H9 (cell line): ENCODE measurements at regions not wholly inside any gene's neighbourhood (a gene's known extent, or its start where the extent isn't known, plus 50 kb on each side); places are given as distances from the start of the nearest gene placed in this dataset.
"Not testable (repeated sequence)": the region's sequence is repeated elsewhere in the genome, so short reads cannot be mapped to it uniquely, and the experiment has no call there.

Experiments
- DNase-seq: peaks from one replicate; pipeline ENCODE4 v3.0.0-alpha.2; 2017
- H2AFZ ChIP-seq: one replicate; pipeline ENCODE4 v1.6.1; 2013; ENCODE audit warnings: mild to moderate bottlenecking, low read length, control low read depth, moderate library complexity
- H2AK5ac ChIP-seq: 2 replicates; pipeline ENCODE4 v1.6.1; 2013; ENCODE audit warnings: low read length, control low read depth, mixed read lengths; ENCODE audit not compliant: insufficient read length
- H2BK120ac ChIP-seq: one replicate; pipeline ENCODE4 v1.6.1; 2013; ENCODE audit warnings: low read depth, mild to moderate bottlenecking, low read length, control low read depth, inconsistent platforms; ENCODE audit not compliant: poor library complexity, severe bottlenecking
- H2BK12ac ChIP-seq: 2 replicates; pipeline ENCODE4 v1.6.1; 2013; ENCODE audit warnings: low read length, control low read depth, mixed read lengths, low read depth; ENCODE audit not compliant: insufficient read length
- H2BK15ac ChIP-seq: 2 replicates; pipeline ENCODE4 v1.6.1; 2013; ENCODE audit warnings: low read depth, low read length, control low read depth
- H2BK20ac ChIP-seq: one replicate; pipeline ENCODE4 v1.6.1; 2013; ENCODE audit warnings: low read depth, mild to moderate bottlenecking, low read length, control low read depth, inconsistent platforms; ENCODE audit not compliant: poor library complexity, severe bottlenecking
- H2BK5ac ChIP-seq: 2 replicates; pipeline ENCODE4 v1.6.1; 2013; ENCODE audit warnings: low read length, control low read depth, mixed read lengths; ENCODE audit not compliant: insufficient read length
- H3K14ac ChIP-seq: 2 replicates; pipeline ENCODE4 v1.6.1; 2013; ENCODE audit warnings: low read length, control low read depth; ENCODE audit not compliant: insufficient read depth
- H3K18ac ChIP-seq: 2 replicates; pipeline ENCODE4 v1.6.1; 2013; ENCODE audit warnings: low read depth, mild to moderate bottlenecking, mixed read lengths, low read length, control low read depth; ENCODE audit not compliant: insufficient read length
- H3K23ac ChIP-seq: 2 replicates; pipeline ENCODE4 v1.6.1; 2013; ENCODE audit warnings: low read length, control low read depth, mixed read lengths, low read depth; ENCODE audit not compliant: insufficient read length
- H3K23me2 ChIP-seq: 2 replicates; pipeline ENCODE4 v1.6.1; 2013; ENCODE audit warnings: low read depth, mild to moderate bottlenecking, mixed read lengths, low read length, control low read depth; ENCODE audit not compliant: insufficient read length, poor library complexity, severe bottlenecking
- H3K27ac ChIP-seq: 2 replicates; pipeline ENCODE4 v1.5.1; 2013; ENCODE audit warnings: low read length, control low read depth, mixed read lengths, low read depth; ENCODE audit not compliant: insufficient read length
- H3K27me3 ChIP-seq: 2 replicates; pipeline ENCODE4 v1.6.1; 2013; ENCODE audit warnings: low read length, control low read depth, inconsistent platforms; ENCODE audit not compliant: insufficient read depth
- H3K4ac ChIP-seq: 2 replicates; pipeline ENCODE4 v1.6.1; 2013; ENCODE audit warnings: low read depth, mild to moderate bottlenecking, control low read depth, inconsistent platforms, low read length, moderate library complexity
- H3K4me1 ChIP-seq: 2 replicates; pipeline ENCODE4 v1.6.1; 2013; ENCODE audit warnings: low read length, control low read depth, inconsistent platforms; ENCODE audit not compliant: insufficient read depth
- H3K4me2 ChIP-seq: 2 replicates; pipeline ENCODE4 v1.6.1; 2013; ENCODE audit warnings: low read length, control low read depth, mixed read lengths; ENCODE audit not compliant: insufficient read length, insufficient read depth
- H3K56ac ChIP-seq: 2 replicates; pipeline ENCODE4 v1.6.1; 2013; ENCODE audit warnings: low read depth, mild to moderate bottlenecking, mixed read lengths, low read length, control low read depth; ENCODE audit not compliant: insufficient read length
- H3K79me1 ChIP-seq: 2 replicates; pipeline ENCODE4 v1.6.1; 2013; ENCODE audit warnings: low read depth, mild to moderate bottlenecking, moderate library complexity, low read length, control low read depth, inconsistent platforms; ENCODE audit not compliant: insufficient read depth, poor library complexity, severe bottlenecking
- H3K79me2 ChIP-seq: 2 replicates; pipeline ENCODE4 v1.6.1; 2013; ENCODE audit warnings: low read length, control low read depth, inconsistent platforms; ENCODE audit not compliant: insufficient read depth
- H3K9ac ChIP-seq: 2 replicates; pipeline ENCODE4 v1.6.1; 2013; ENCODE audit warnings: low read length, control low read depth, mixed read lengths; ENCODE audit not compliant: insufficient read length; ENCODE audit errors: extremely low read depth
- H3K9me3 ChIP-seq: one replicate; pipeline ENCODE4 v1.6.1; 2013; ENCODE audit warnings: low read depth, low read length, inconsistent platforms; ENCODE audit not compliant: control insufficient read depth
- H3T11ph ChIP-seq: one replicate; pipeline ENCODE4 v1.6.1; 2013; ENCODE audit warnings: mild to moderate bottlenecking, low read length, control low read depth, inconsistent platforms
- H4K20me1 ChIP-seq: one replicate; pipeline ENCODE4 v1.6.1; 2013; ENCODE audit not compliant: control insufficient read depth, insufficient read length, insufficient read depth
- H4K5ac ChIP-seq: 2 replicates; pipeline ENCODE4 v1.6.1; 2013; ENCODE audit warnings: low read depth, mild to moderate bottlenecking, mixed read lengths, low read length, control low read depth; ENCODE audit not compliant: insufficient read length
- H4K8ac ChIP-seq: replicated peaks from 2 replicates; pipeline ENCODE4 v1.6.1; 2013; ENCODE audit warnings: low read length, control low read depth, mixed read lengths, low read depth; ENCODE audit not compliant: insufficient read length
- H4K91ac ChIP-seq: 2 replicates; pipeline ENCODE4 v1.6.1; 2013; ENCODE audit warnings: low read depth, mild to moderate bottlenecking, moderate library complexity, mixed read lengths, low read length, control low read depth; ENCODE audit not compliant: insufficient read length
- H3K27ac Mint-ChIP-seq, 3 experiments: 2 replicates in 2 of 3; 3 replicates in 1 of 3; pipeline ENCODE4 v1.8.0; 2020 to 2021; ENCODE audit warnings: mixed read lengths in 3 of 3, mild to moderate bottlenecking in 1 of 3, moderate library complexity in 1 of 3
- H3K27me3 Mint-ChIP-seq: 2 replicates; pipeline ENCODE4 v1.8.0; 2021; ENCODE audit warnings: low read depth, mild to moderate bottlenecking, moderate library complexity, mixed read lengths
- H3K36me3 Mint-ChIP-seq, 3 experiments: 2 replicates in 2 of 3; 3 replicates in 1 of 3; pipeline ENCODE4 v1.8.0; 2020 to 2021; ENCODE audit warnings: low read depth in 3 of 3, mixed read lengths in 3 of 3; ENCODE audit not compliant: insufficient read depth in 1 of 3
- H3K4me1 Mint-ChIP-seq, 2 experiments: 2 replicates each; pipeline ENCODE4 v1.8.0; 2020; ENCODE audit warnings: mixed read lengths in 2 of 2
- H3K4me3 Mint-ChIP-seq, 2 experiments: 2 replicates in 1 of 2; 3 replicates in 1 of 2; pipeline ENCODE4 v1.8.0; 2020 to 2021; ENCODE audit warnings: mild to moderate bottlenecking in 2 of 2, mixed read lengths in 2 of 2, moderate library complexity in 1 of 2
- H3K9me3 Mint-ChIP-seq, 2 experiments: 2 replicates in 1 of 2; 3 replicates in 1 of 2; pipeline ENCODE4 v1.8.0; 2020; ENCODE audit warnings: mild to moderate bottlenecking in 2 of 2, mixed read lengths in 2 of 2, moderate library complexity in 1 of 2
- WGBS: extraction: QIAGEN DNeasy Blood & Tissue Kit; methylation state at CpG from one replicate; pipeline ENCODE4 v1.1.7; 2013; ENCODE audit warnings: missing lambda C conversion rate, low lambda C conversion rate, mixed read lengths; ENCODE audit not compliant: insufficient read length; ENCODE audit errors: extremely low coverage; 5-methylcytosine and 5-hydroxymethylcytosine counted together
- TF ChIP-seq, protein P1 (sequence below): fragments of 200-600 bp; sonication (generic); conservative IDR thresholded peaks from 3 replicates; pipeline ENCODE4 v1.8.0; 2021; ENCODE audit warnings: antibody characterized with exemption, mild to moderate bottlenecking

DNA sequence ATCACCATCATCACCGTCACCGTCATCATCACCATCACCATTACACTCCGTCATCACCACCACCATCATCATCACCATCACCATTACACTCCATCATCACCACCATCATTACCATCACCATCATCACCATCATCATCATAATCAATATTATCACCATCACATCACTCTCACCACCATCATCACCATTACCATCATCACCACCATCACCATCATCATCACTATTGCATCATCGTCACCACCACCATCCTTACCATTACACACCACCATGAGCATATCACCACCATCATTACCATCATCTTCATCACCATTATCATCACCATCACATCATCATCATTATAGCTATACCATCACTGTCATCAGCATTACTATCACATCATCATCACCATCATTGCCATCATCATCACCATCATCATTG lies 93.7 kb downstream of the KIF26A start:
- H4K91ac ChIP-seq = no peak overlapping the region
- Mint-ChIP-seq H3K27me3 (peaks cover 9% of the 10 kb centered on the region), H3K9me3 (peaks cover 6 to 22% of the 10 kb centered on the region in 2 experiments), H3K36me3 (peaks cover 11 to 18% (median 14%) of the 10 kb centered on the region in 3 experiments), H3K4me1 (peaks cover 0 to 2% of the 10 kb centered on the region in 2 experiments; a peak in 3 of 4 replicates), H3K4me3 (no peak overlapping the region), H3K27ac (no peak overlapping the region)
- no peak overlapping the region for H4K5ac ChIP-seq
- H3K27ac ChIP-seq = no peak overlapping the region
- H3T11ph ChIP-seq = no peak overlapping the region
- H3K4me1 ChIP-seq = no peaks in the 10 kb centered on the region
- H3K23ac ChIP-seq = no peak overlapping the region
- no peak overlapping the region for H2BK20ac ChIP-seq
- no peak overlapping the region for H3K4me2 ChIP-seq
- H3K79me1 ChIP-seq = no peaks in the 10 kb centered on the region
- no peak overlapping the region for H2BK12ac ChIP-seq
- no peaks in the 10 kb centered on the region for H3K79me2 ChIP-seq
- no peak overlapping the region for H3K9ac ChIP-seq
- no peak overlapping the region for H4K8ac ChIP-seq
- H2AK5ac ChIP-seq = no peak overlapping the region
- no peak overlapping the region for H2BK120ac ChIP-seq
- no peak overlapping the region for H2BK5ac ChIP-seq
- H3K18ac ChIP-seq = no peak overlapping the region
- no peaks in the 10 kb centered on the region for H3K27me3 ChIP-seq
- H4K20me1 ChIP-seq = no peaks in the 10 kb centered on the region
- H3K56ac ChIP-seq = no peak overlapping the region
- no peak overlapping the region for H3K4ac ChIP-seq
- no peaks in the 10 kb centered on the region for H3K23me2 ChIP-seq
- WGBS = 100% methylated on average over 3 of the region's 4 CpGs
- no peak overlapping the region for H2BK15ac ChIP-seq
- no peak for DNase-seq
- no peak overlapping the region for H2AFZ ChIP-seq
- H3K9me3 ChIP-seq = peaks cover 12% of the 10 kb centered on the region
- H3K14ac ChIP-seq = no peak overlapping the region
- TF ChIP-seq, protein P1, sequence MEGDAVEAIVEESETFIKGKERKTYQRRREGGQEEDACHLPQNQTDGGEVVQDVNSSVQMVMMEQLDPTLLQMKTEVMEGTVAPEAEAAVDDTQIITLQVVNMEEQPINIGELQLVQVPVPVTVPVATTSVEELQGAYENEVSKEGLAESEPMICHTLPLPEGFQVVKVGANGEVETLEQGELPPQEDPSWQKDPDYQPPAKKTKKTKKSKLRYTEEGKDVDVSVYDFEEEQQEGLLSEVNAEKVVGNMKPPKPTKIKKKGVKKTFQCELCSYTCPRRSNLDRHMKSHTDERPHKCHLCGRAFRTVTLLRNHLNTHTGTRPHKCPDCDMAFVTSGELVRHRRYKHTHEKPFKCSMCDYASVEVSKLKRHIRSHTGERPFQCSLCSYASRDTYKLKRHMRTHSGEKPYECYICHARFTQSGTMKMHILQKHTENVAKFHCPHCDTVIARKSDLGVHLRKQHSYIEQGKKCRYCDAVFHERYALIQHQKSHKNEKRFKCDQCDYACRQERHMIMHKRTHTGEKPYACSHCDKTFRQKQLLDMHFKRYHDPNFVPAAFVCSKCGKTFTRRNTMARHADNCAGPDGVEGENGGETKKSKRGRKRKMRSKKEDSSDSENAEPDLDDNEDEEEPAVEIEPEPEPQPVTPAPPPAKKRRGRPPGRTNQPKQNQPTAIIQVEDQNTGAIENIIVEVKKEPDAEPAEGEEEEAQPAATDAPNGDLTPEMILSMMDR = no peak

DNA sequence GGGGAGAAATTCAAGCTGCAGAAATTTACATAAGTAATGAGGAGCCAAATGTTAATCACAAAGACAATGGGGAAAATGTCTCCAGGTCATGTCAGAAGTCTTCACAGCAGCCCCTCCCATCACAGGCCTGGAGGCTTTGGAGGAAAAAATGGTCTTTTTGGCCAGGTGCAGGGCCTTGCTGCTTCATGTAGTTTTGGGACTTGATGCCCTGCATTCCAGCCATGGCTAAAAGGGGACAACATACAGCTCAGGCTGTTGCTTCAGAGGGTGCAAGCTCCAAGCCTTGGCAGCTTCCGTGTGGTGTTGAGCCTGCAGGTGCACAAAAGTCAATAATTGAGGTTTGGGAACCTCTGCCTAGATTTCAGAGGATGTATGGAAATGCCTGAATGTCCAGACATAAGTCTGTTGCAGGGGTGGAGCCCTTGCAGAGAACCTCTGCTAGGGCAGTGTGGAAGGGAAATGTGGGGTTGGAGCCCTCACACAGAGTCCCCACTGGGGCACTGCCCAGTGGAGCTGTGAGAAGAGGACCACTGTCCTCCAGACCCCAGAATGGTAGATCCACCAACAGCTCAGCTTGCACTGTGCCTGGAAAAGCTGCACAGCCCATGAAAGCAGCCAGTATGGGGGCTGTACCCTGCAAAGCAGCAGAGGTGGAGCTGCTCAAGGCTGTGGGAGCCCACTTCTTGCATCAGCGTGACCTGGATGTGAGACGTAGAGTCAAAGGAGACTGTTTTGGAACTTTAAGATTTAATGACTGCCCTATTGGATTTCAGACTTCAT lies 95.8 kb downstream of the KIF26A start:
- H3K9me3 Mint-ChIP-seq = peaks cover 0 to 27% of the 10 kb centered on the region in 2 experiments
- WGBS = no CpG with 5 or more reads among the region's 3 CpGs

More for the DNA sequence above, 95.8 kb downstream of the KIF26A start:
- H3K18ac ChIP-seq, H4K20me1 ChIP-seq, H2BK12ac ChIP-seq, H2BK5ac ChIP-seq, H2BK20ac ChIP-seq, H2AK5ac ChIP-seq, H3K27ac ChIP-seq, H3K4ac ChIP-seq, H3K27ac Mint-ChIP-seq, H3K14ac ChIP-seq, H3K56ac ChIP-seq, H2BK15ac ChIP-seq, H3K79me1 ChIP-seq, H3K27me3 ChIP-seq, H3K4me1 ChIP-seq, H3K23ac ChIP-seq, DNase-seq, H3T11ph ChIP-seq, H4K5ac ChIP-seq, H4K8ac ChIP-seq, H4K91ac ChIP-seq, H3K79me2 ChIP-seq, H2BK120ac ChIP-seq, H2AFZ ChIP-seq, H3K4me1 Mint-ChIP-seq, H3K23me2 ChIP-seq, H3K9ac ChIP-seq, H3K4me3 Mint-ChIP-seq, H3K4me2 ChIP-seq: not testable (repeated sequence)
- peaks cover 12% of the 10 kb centered on the region for H3K9me3 ChIP-seq
- H3K27me3 Mint-ChIP-seq = peaks cover 14% of the 10 kb centered on the region
- H3K36me3 Mint-ChIP-seq = peaks cover 13 to 23% (median 18%) of the 10 kb centered on the region in 3 experiments
